Vagina (tissue), 2 donors: ENCODE measurements at regions not wholly inside any gene's neighbourhood (a gene's known extent, or its start where the extent isn't known, plus 50 kb on each side); places are given as distances from the start of the nearest gene placed in this dataset.

Experiments
- DNase-seq, 2 donors: peaks; one replicate each; pipeline ENCODE4 v3.0.0-alpha.2; 2017; ENCODE audit errors: extremely low spot score in 2 of 2
- H3K27ac ChIP-seq: fragments of 200-600 bp; sonication (generic); one replicate; pipeline ENCODE4 v1.5.1; 2019
- H3K27me3 ChIP-seq: fragments of 200-600 bp; sonication (generic); one replicate; pipeline ENCODE4 v1.5.1; 2019
- H3K36me3 ChIP-seq, 2 donors: fragments of 200-600 bp; sonication (generic); one replicate each; pipeline ENCODE4 v1.5.1; 2017 to 2019
- H3K4me1 ChIP-seq: fragments of 200-600 bp; sonication (generic); one replicate; pipeline ENCODE4 v1.5.1; 2019
- H3K4me3 ChIP-seq, 2 donors: fragments of 200-600 bp; sonication (generic); 1 replicate in 1 of 2; 2 replicates in 1 of 2; pipeline ENCODE4 v1.5.1; 2016 to 2019
- H3K9me3 ChIP-seq: fragments of 200-600 bp; sonication (generic); one replicate; pipeline ENCODE4 v1.5.1; 2019
- CTCF ChIP-seq, 3 experiments: fragments of 450-650 bp in 2 of 3; fragments of 200-600 bp in 1 of 3; sonication (generic) in 1 of 3; IDR thresholded peaks; one replicate each; pipeline ENCODE4 v1.5.1; 2017 to 2019; ENCODE audit warnings: antibody characterized with exemption in 3 of 3, mild to moderate bottlenecking in 2 of 3, moderate library complexity in 2 of 3
- POLR2A ChIP-seq, 2 donors: fragments of 450-650 bp; IDR thresholded peaks; one replicate each; pipeline ENCODE4 v1.6.1; 2017; ENCODE audit warnings: antibody characterized with exemption in 2 of 2, mild to moderate bottlenecking in 2 of 2, moderate library complexity in 2 of 2
- POLR2AphosphoS5 ChIP-seq, 2 donors: sonication (generic); formaldehyde crosslinking; IDR thresholded peaks; one replicate each; pipeline ENCODE4 v1.9.0; 2017; ENCODE audit warnings: antibody characterized with exemption in 2 of 2, mild to moderate bottlenecking in 2 of 2, low read depth in 1 of 2; ENCODE audit not compliant: insufficient read depth in 1 of 2
- intact Hi-C: fragments of 100-400 bp; cut with DNase I; formaldehyde crosslinking; loops from one replicate; pipeline ENCODE4 v1.15.1; 2023

- intact Hi-C loops, result no loop called here
- no peaks in the 10 kb centered on the region for H3K4me1 ChIP-seq
- no peaks in the 10 kb centered on the region for H3K36me3 ChIP-seq
- TF ChIP-seq POLR2A (IDR thresholded peaks at IDR 0.05) (no peak), CTCF (IDR thresholded peaks at IDR 0.05) (no peak), POLR2AphosphoS5 (IDR thresholded peaks at IDR 0.05; ENCODE audit: insufficient read depth in 1 of 2, low read depth in 1 of 2) (no peak)
- no peaks in the 10 kb centered on the region for H3K27me3 ChIP-seq
- H3K9me3 ChIP-seq, result no peaks in the 10 kb centered on the region
- no peak overlapping the region for H3K4me3 ChIP-seq
- no peak overlapping the region for H3K27ac ChIP-seq
- no peak for DNase-seq
Observed at GRCh38 chr4:110944501-110944900, 321.6 kb upstream of the PITX2 start.

GRCh38 chr4:110945600-110945999 is 322.7 kb upstream of the PITX2 start:
- Histone ChIP-seq H3K4me1 (no peaks in the 10 kb centered on the region), H3K4me3 (no peak overlapping the region), H3K27me3 (no peaks in the 10 kb centered on the region), H3K36me3 (no peaks in the 10 kb centered on the region), H3K27ac (no peak overlapping the region), H3K9me3 (no peaks in the 10 kb centered on the region)
- intact Hi-C loops, result no loop called here
- DNase-seq, result no peak
- TF ChIP-seq CTCF (IDR thresholded peaks at IDR 0.05), result no peak
- no peak for TF ChIP-seq POLR2A (IDR thresholded peaks at IDR 0.05)
- no peak for TF ChIP-seq POLR2AphosphoS5 (IDR thresholded peaks at IDR 0.05; ENCODE audit: insufficient read depth in 1 of 2, low read depth in 1 of 2)

GRCh38 chr4:110949542-110949941 is 326.7 kb upstream of the PITX2 start:
- Histone ChIP-seq H3K4me3 (no peak overlapping the region), H3K4me1 (no peaks in the 10 kb centered on the region), H3K27ac (no peak overlapping the region), H3K9me3 (no peaks in the 10 kb centered on the region), H3K27me3 (no peaks in the 10 kb centered on the region), H3K36me3 (no peaks in the 10 kb centered on the region)
- no peak for DNase-seq
- intact Hi-C loops, result no loop called here
- TF ChIP-seq CTCF (IDR thresholded peaks at IDR 0.05) (no peak), POLR2AphosphoS5 (IDR thresholded peaks at IDR 0.05; ENCODE audit: insufficient read depth in 1 of 2, low read depth in 1 of 2) (no peak), POLR2A (IDR thresholded peaks at IDR 0.05) (no peak)

- TF ChIP-seq POLR2A (IDR thresholded peaks at IDR 0.05) (no peak), POLR2AphosphoS5 (IDR thresholded peaks at IDR 0.05; ENCODE audit: insufficient read depth in 1 of 2, low read depth in 1 of 2) (no peak), CTCF (IDR thresholded peaks at IDR 0.05) (no peak)
- no peaks in the 10 kb centered on the region for H3K9me3 ChIP-seq
- no peaks in the 10 kb centered on the region for H3K27me3 ChIP-seq
- intact Hi-C loops, result no loop called here
- no peaks in the 10 kb centered on the region for H3K36me3 ChIP-seq
- H3K27ac ChIP-seq, result no peak overlapping the region
- H3K4me1 ChIP-seq, result no peaks in the 10 kb centered on the region
- no peak for DNase-seq
- H3K4me3 ChIP-seq, result no peak overlapping the region
Observed at GRCh38 chr4:110950731-110951130, 327.9 kb upstream of the PITX2 start.

- Histone ChIP-seq H3K4me1 (no peaks in the 10 kb centered on the region), H3K27ac (no peak overlapping the region)
- intact Hi-C loops, result no loop called here
Observed at GRCh38 chr4:110953191-110953590, 330.3 kb upstream of the PITX2 start.

More at GRCh38 chr4:110953191-110953590, 330.3 kb upstream of the PITX2 start:
- Histone ChIP-seq H3K4me3 (no peak overlapping the region), H3K36me3 (no peaks in the 10 kb centered on the region), H3K9me3 (no peaks in the 10 kb centered on the region), H3K27me3 (no peaks in the 10 kb centered on the region)
- TF ChIP-seq POLR2AphosphoS5 (IDR thresholded peaks at IDR 0.05; ENCODE audit: insufficient read depth in 1 of 2, low read depth in 1 of 2) (no peak), CTCF (IDR thresholded peaks at IDR 0.05) (no peak), POLR2A (IDR thresholded peaks at IDR 0.05) (no peak)
- DNase-seq, result no peak
